K562 (cell line): ENCODE measurements at regions not wholly inside any gene's neighbourhood (a gene's known extent, or its start where the extent isn't known, plus 50 kb on each side); places are given as distances from the start of the nearest gene placed in this dataset.

ENCODE experiments used
- ATAC-seq: fragments of 200-7000 bp; cut with Tn5 transposase; 3 replicates; pipeline ENCODE4 v1.9.1; 2020; ENCODE audit warnings: moderate library complexity
- BruUV-seq: library from RNA; stranded (reverse); fragments of 400-500 nt; replicated peaks from 2 replicates; lab custom pipeline; 2021; lab: Mats Ljungman, UMichigan
- CTCF ChIA-PET: fragments of 300-600 bp; formaldehyde crosslinking; extraction: SDS; loops from one replicate; lab custom pipeline; 2021; ENCODE audit warnings: low intra/inter-chr PET ratio; lab: Yijun Ruan, JAX
- POLR2A ChIA-PET: fragments of 300-600, 350-650 bp; sonication (Branson Sonifier 250); formaldehyde crosslinking; extraction: SDS; loops from one replicate; lab custom pipeline; 2021; ENCODE audit warnings: antibody characterized with exemption, inconsistent platforms; lab: Yijun Ruan, JAX
- DNase-seq, 4 experiments: peaks; one replicate each; pipeline versions ENCODE4 v3.0.0 to v3.0.0-alpha.2; 2011 to 2018; ENCODE audit warnings: low spot score in 3 of 4, mixed read lengths in 3 of 4; ENCODE audit errors: extremely low read depth in 1 of 4
- FAIRE-seq: peaks from 2 replicates; lab custom pipeline; 2011; peaks lifted over from hg19 to GRCh38; lab: Jason Lieb, UNC
- H2AFZ ChIP-seq: 2 replicates; pipeline ENCODE4 v1.6.0; 2011; ENCODE audit warnings: low read depth, low read length, control low read depth, inconsistent platforms
- H3K27ac ChIP-seq: fragments of 200-600 bp; 3 replicates; pipeline ENCODE4 v1.8.0; 2011; ENCODE audit warnings: low read depth, mild to moderate bottlenecking, control low read depth, inconsistent platforms, low read length, moderate library complexity, mixed read lengths; ENCODE audit errors: extremely low read depth
- H3K27me3 ChIP-seq, 2 experiments: fragments of 300-600 bp in 1 of 2; 2 replicates in 1 of 2; 3 replicates in 1 of 2; pipeline versions ENCODE4 v1.6.0 to v1.8.0; 2011; ENCODE audit warnings: inconsistent platforms in 2 of 2, low read length in 2 of 2, mild to moderate bottlenecking in 1 of 2, mixed read lengths in 1 of 2, moderate library complexity in 1 of 2; ENCODE audit not compliant: control insufficient read depth in 2 of 2, insufficient read depth in 2 of 2
- H3K36me3 ChIP-seq: fragments of 300-600 bp; 3 replicates; pipeline ENCODE4 v1.8.0; 2011; ENCODE audit warnings: mild to moderate bottlenecking, low read length, inconsistent platforms; ENCODE audit not compliant: control insufficient read depth, insufficient read depth
- H3K4me1 ChIP-seq, 2 experiments: fragments of 200-600 bp in 1 of 2; replicated peaks in 1 of 2; 2 replicates in 1 of 2; 3 replicates in 1 of 2; pipeline versions ENCODE4 v1.5.1 to v1.8.0; 2011; ENCODE audit warnings: inconsistent platforms in 2 of 2, low read length in 2 of 2, mild to moderate bottlenecking in 1 of 2, mixed read lengths in 1 of 2, moderate library complexity in 1 of 2; ENCODE audit not compliant: control insufficient read depth in 2 of 2, insufficient read depth in 2 of 2
- H3K4me2 ChIP-seq: 2 replicates; pipeline ENCODE4 v1.6.1; 2011; ENCODE audit warnings: low read length, control low read depth, inconsistent platforms, mixed read lengths; ENCODE audit not compliant: insufficient read depth
- H3K4me3 ChIP-seq: fragments of 200-600 bp; sonication (generic), shearing (Covaris generic); 2 replicates; pipeline ENCODE4 v1.5.1; 2016; ENCODE audit warnings: control low read depth, inconsistent platforms
- H3K79me2 ChIP-seq: fragments of 200-600 bp; 3 replicates; pipeline ENCODE4 v1.8.0; 2011; ENCODE audit warnings: low read length, inconsistent platforms; ENCODE audit not compliant: control insufficient read depth, insufficient read depth
- H3K9ac ChIP-seq, 2 experiments: 2 replicates each; pipeline versions ENCODE4 v1.6.0 to v1.6.1; 2011; ENCODE audit warnings: low read depth in 2 of 2, low read length in 2 of 2, control low read depth in 1 of 2, inconsistent platforms in 1 of 2, mild to moderate bottlenecking in 1 of 2, mixed read lengths in 1 of 2; ENCODE audit not compliant: insufficient read depth in 1 of 2
- H3K9me1 ChIP-seq: one replicate; pipeline ENCODE4 v1.6.0; 2011; ENCODE audit warnings: inconsistent platforms, mild to moderate bottlenecking, low read length, moderate library complexity; ENCODE audit not compliant: control insufficient read depth, insufficient read depth
- H3K9me3 ChIP-seq: replicated peaks from 2 replicates; pipeline ENCODE4 v1.5.1; 2011; ENCODE audit warnings: low read depth, low read length, inconsistent platforms; ENCODE audit not compliant: control insufficient read depth, insufficient read depth
- H4K20me1 ChIP-seq: replicated peaks from 2 replicates; pipeline ENCODE4 v1.6.1; 2011; ENCODE audit warnings: low read length, inconsistent platforms, mixed read lengths; ENCODE audit not compliant: control insufficient read depth, insufficient read depth
- BCOR ChIP-seq: fragments of 450-650 bp; IDR thresholded peaks from 2 replicates; pipeline ENCODE4 v1.6.1; 2016
- RAD21 ChIP-seq, 2 experiments: fragments of 250-450 bp in 1 of 2; fragments of 450-650 bp in 1 of 2; sonication (Bioruptor Pico) in 1 of 2; formaldehyde crosslinking in 1 of 2; IDR thresholded peaks in 1 of 2; conservative IDR thresholded peaks in 1 of 2; 2 replicates each; pipeline versions ENCODE4 v1.4.0 to v1.8.0; 2020 to 2022; ENCODE audit warnings: mild to moderate bottlenecking in 2 of 2, moderate library complexity in 1 of 2
- ZFP36 ChIP-seq: fragments of 150-350 bp; IDR thresholded peaks from 2 replicates; pipeline ENCODE4 v1.6.1; 2018; ENCODE audit warnings: low read length, low read depth; ENCODE audit not compliant: partially characterized antibody
- WGBS: fragments of 100-300 bp; shearing (Covaris generic); methylation state at CpG from one replicate; pipeline ENCODE4 v1.1.6; 2016; ENCODE audit warnings: low coverage, mixed read lengths; ENCODE audit not compliant: insufficient coverage; ENCODE audit errors: missing lambda C conversion rate; 5-methylcytosine and 5-hydroxymethylcytosine counted together
- in situ Hi-C: fragments of 300-500 bp; cut with MboI; formaldehyde crosslinking; loops from 4 replicates; pipeline ENCODE4 v1.15.0; 2018; ENCODE audit warnings: inconsistent platforms, mixed read lengths
- intact Hi-C: fragments of 100-400 bp; cut with micrococcal nuclease; formaldehyde crosslinking; loops from 2 replicates; pipeline ENCODE4 v1.14.2; 2022

DNA sequence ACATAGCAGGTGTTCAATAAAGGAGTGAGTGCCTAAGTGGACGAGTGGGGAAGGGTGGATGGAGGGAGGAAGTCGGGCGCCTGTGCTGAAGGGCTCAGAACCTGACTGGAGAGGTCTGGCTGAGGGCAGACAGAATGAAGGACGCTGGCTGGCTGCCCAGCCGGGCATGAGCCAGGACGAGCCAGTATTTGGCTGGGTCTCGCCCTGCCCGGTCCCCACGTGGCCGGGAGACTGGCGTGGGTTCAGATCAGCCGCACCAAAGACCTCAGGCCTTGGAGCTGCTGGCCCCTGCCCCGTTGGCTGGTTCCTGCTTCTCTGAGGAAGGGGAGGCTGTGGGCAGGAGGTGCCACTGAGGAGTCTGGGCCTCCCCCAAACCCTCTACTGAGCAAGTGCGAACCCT, 79.8 kb downstream of the ENGASE start:
- 1% methylated on average over 13 of the region's 14 CpGs for WGBS
- in situ Hi-C loops (no loop called here), intact Hi-C loops (no loop called here)
- Histone ChIP-seq H3K4me2 (no peak overlapping the region), H3K4me3 (no peak overlapping the region), H3K4me1 (no peaks in the 10 kb centered on the region; a peak in 1 of 5 replicates), H3K79me2 (no peaks in the 10 kb centered on the region), H3K9me1 (no peaks in the 10 kb centered on the region), H3K27me3 (peaks cover 6 to 58% of the 10 kb centered on the region in 2 experiments; a peak in 4 of 5 replicates), H3K27ac (no peak overlapping the region), H2AFZ (no peak overlapping the region), H3K9me3 (no peaks in the 10 kb centered on the region), H3K36me3 (no peaks in the 10 kb centered on the region), H4K20me1 (peaks cover 23% of the 10 kb centered on the region), H3K9ac (no peak overlapping the region)
- ATAC-seq (no peak), DNase-seq (no peak), FAIRE-seq (no peak)
- BruUV-seq, result no TSS peak
- CTCF ChIA-PET, result no interaction called here
- POLR2A ChIA-PET, result interaction anchor here (0.6 to 0.7 kb wide), 2 partner anchors 243 to 785 kb away, joined by 3 read pairs; no protein-coding TSS in a partner anchor
- TF ChIP-seq RAD21 (CRISPR knock-in tag; conservative IDR thresholded peaks at IDR 0.05 in 1 of 2, IDR thresholded peaks at IDR 0.05 in 1 of 2), result no peak

DNA sequence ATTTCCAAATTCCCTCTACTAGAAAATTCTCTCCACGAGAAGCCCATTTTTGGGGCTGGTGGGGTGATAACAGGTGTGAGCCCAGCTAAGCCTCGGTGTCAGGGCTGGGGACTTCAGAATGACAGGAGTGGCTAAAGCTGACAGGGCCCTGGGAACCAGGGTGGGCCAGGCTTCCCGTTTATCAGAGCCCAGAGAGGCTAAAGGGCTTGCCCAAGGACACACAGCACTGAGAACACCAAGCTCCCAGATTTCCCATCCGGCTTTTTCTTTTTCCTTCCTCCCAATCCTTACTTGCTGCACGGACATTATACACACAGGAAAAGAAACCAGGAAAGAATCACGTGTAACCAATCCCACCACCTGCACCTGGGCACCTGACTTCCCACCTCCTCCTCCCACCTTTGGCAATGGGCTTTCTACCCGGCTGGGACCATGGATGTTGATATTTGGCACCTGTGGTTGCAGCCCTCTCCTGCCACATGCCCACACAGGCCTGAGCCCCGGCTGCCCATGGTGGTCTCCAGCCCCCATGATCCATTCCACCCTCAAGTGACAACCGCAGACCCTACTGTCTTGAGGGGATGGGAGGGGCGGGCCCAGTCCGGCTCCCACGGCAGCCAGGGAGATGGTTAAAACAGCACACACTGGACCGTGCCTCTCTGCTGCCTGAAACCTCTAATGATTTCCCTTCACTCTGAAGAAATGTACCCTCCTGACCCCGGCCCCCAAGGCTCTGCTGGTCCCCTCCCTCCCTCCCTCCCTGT, 78.9 kb downstream of the ENGASE start:
- H3K9me3 ChIP-seq, result no peaks in the 10 kb centered on the region
- no peaks in the 10 kb centered on the region for H3K9me1 ChIP-seq
- no peaks in the 10 kb centered on the region for H3K36me3 ChIP-seq
- under 1% methylated on average over 11 of the region's 14 CpGs for WGBS
- H4K20me1 ChIP-seq, result peaks cover 23% of the 10 kb centered on the region
- no peak for ATAC-seq
- intact Hi-C loops (no loop called here), in situ Hi-C loops (no loop called here)
- no TSS peak for BruUV-seq
- no peak overlapping the region for H3K4me2 ChIP-seq
- H3K9ac ChIP-seq, result no peak overlapping the region
- ChIA-PET POLR2A (no interaction called here), CTCF (no interaction called here)
- H3K4me3 ChIP-seq, result no peak overlapping the region
- H3K27me3 ChIP-seq, result peaks cover 3 to 49% of the 10 kb centered on the region in 2 experiments; a peak in 3 of 5 replicates
- no peak for FAIRE-seq
- H3K79me2 ChIP-seq, result no peaks in the 10 kb centered on the region
- no peak overlapping the region for H2AFZ ChIP-seq
- H3K4me1 ChIP-seq, result peaks cover 0 to 2% of the 10 kb centered on the region in 2 experiments; a peak in 1 of 5 replicates
- DNase-seq, result no peak
- TF ChIP-seq ZFP36 (peak; percentile 74), BCOR (no peak)
- H3K27ac ChIP-seq, result no peak overlapping the region
